H1 (cell line): ENCODE measurements at regions not wholly inside any gene's neighbourhood (a gene's known extent, or its start where the extent isn't known, plus 50 kb on each side); places are given as distances from the start of the nearest gene placed in this dataset.

ENCODE experiments used
- CTCF ChIA-PET: fragments of 300-600 bp; sonication (Branson Sonifier 250); formaldehyde crosslinking; loops from one replicate; lab custom pipeline; 2021; ENCODE audit not compliant: partially characterized antibody; lab: Charles Lee
- POLR2A ChIA-PET: fragments of 300-600 bp; sonication (Branson Sonifier 250); formaldehyde crosslinking; loops from one replicate; lab custom pipeline; 2021; ENCODE audit warnings: inconsistent platforms; ENCODE audit not compliant: partially characterized antibody; lab: Charles Lee
- DNase-seq, 2 experiments: peaks; one replicate each; pipeline versions ENCODE4 v3.0.0 to v3.0.0-alpha.2; 2010 to 2022; ENCODE audit warnings: low spot score in 2 of 2, low read depth in 1 of 2, mixed read lengths in 1 of 2
- FAIRE-seq: peaks from 2 replicates; lab custom pipeline; 2011; peaks lifted over from hg19 to GRCh38; lab: Jason Lieb, UNC
- H2AFZ ChIP-seq: 2 replicates; pipeline ENCODE4 v1.8.1; 2012; ENCODE audit warnings: low read length, inconsistent platforms
- H2AK5ac ChIP-seq: 2 replicates; pipeline ENCODE4 v1.6.1; 2013; ENCODE audit warnings: low read depth, low read length
- H2BK120ac ChIP-seq: replicated peaks from 2 replicates; pipeline ENCODE3; 2013; ENCODE audit warnings: low read depth, low read length, inconsistent platforms
- H2BK12ac ChIP-seq: 2 replicates; pipeline ENCODE4 v1.6.1; 2013; ENCODE audit warnings: low read depth, low read length
- H2BK15ac ChIP-seq: 2 replicates; pipeline ENCODE4 v1.6.1; 2013; ENCODE audit warnings: low read length
- H2BK20ac ChIP-seq: 2 replicates; pipeline ENCODE4 v1.6.1; 2013; ENCODE audit warnings: low read length
- H2BK5ac ChIP-seq: 2 replicates; pipeline ENCODE4 v1.6.1; 2013; ENCODE audit warnings: low read depth, low read length
- H3K14ac ChIP-seq: 2 replicates; pipeline ENCODE4 v1.6.1; 2013; ENCODE audit warnings: inconsistent platforms; ENCODE audit not compliant: insufficient read length
- H3K18ac ChIP-seq: 2 replicates; pipeline ENCODE4 v1.6.1; 2013; ENCODE audit warnings: low read length; ENCODE audit errors: extremely low read depth
- H3K23ac ChIP-seq: 2 replicates; pipeline ENCODE4 v1.6.1; 2013; ENCODE audit warnings: inconsistent platforms; ENCODE audit not compliant: insufficient read length
- H3K23me2 ChIP-seq: 2 replicates; pipeline ENCODE4 v1.6.1; 2013; ENCODE audit warnings: low read depth, low read length
- H3K27ac ChIP-seq: 2 replicates; pipeline ENCODE4 v1.6.1; 2011; ENCODE audit warnings: low read depth, low read length, inconsistent platforms
- H3K27me3 ChIP-seq, 4 experiments: replicated peaks in 1 of 4; 1 replicate in 1 of 4; 2 replicates in 3 of 4; pipeline versions ENCODE4 v1.6.1 to v1.8.1; 2011 to 2013; ENCODE audit warnings: low read length in 3 of 4, mild to moderate bottlenecking in 3 of 4, inconsistent platforms in 2 of 4, mixed read lengths in 2 of 4, moderate library complexity in 1 of 4; ENCODE audit not compliant: control insufficient read depth in 3 of 4, insufficient read depth in 3 of 4; ENCODE audit errors: extremely low read depth in 1 of 4
- H3K36me3 ChIP-seq, 4 experiments: 2 replicates each; pipeline versions ENCODE4 v1.6.1 to v1.8.1; 2011 to 2013; ENCODE audit warnings: mild to moderate bottlenecking in 4 of 4, low read length in 3 of 4, moderate library complexity in 2 of 4, control low read depth in 1 of 4, inconsistent platforms in 1 of 4; ENCODE audit not compliant: insufficient read depth in 4 of 4, control insufficient read depth in 2 of 4
- H3K4ac ChIP-seq: replicated peaks from 2 replicates; pipeline ENCODE3; 2013; ENCODE audit warnings: low read length, low read depth, mixed read lengths, inconsistent platforms; ENCODE audit not compliant: insufficient read length
- H3K4me1 ChIP-seq, 4 experiments: replicated peaks in 1 of 4; 1 replicate in 1 of 4; 2 replicates in 3 of 4; pipeline versions ENCODE4 v1.6.1 to v1.8.1; 2011 to 2013; ENCODE audit warnings: low read length in 3 of 4, inconsistent platforms in 2 of 4, mixed read lengths in 1 of 4; ENCODE audit not compliant: insufficient read depth in 4 of 4, control insufficient read depth in 3 of 4
- H3K4me2 ChIP-seq, 2 experiments: 2 replicates each; pipeline versions ENCODE4 v1.6.1 to v1.8.1; 2011 to 2013; ENCODE audit warnings: low read depth in 2 of 2, low read length in 2 of 2, control low read depth in 1 of 2, inconsistent platforms in 1 of 2, mild to moderate bottlenecking in 1 of 2; ENCODE audit not compliant: insufficient read depth in 1 of 2
- H3K4me3 ChIP-seq, 4 experiments: fragments of 200-600, 300-600 bp in 1 of 4; sonication (generic), shearing (Covaris generic), sonication (Bioruptor Twin) in 1 of 4; 2 replicates each; pipeline versions ENCODE4 v1.5.1 to v1.8.1; 2011 to 2016; ENCODE audit warnings: low read length in 4 of 4, low read depth in 3 of 4, control low read depth in 2 of 4, inconsistent platforms in 2 of 4, mild to moderate bottlenecking in 2 of 4, mixed read lengths in 1 of 4, moderate library complexity in 1 of 4; ENCODE audit not compliant: insufficient read depth in 2 of 4; ENCODE audit errors: extremely low read depth in 1 of 4
- H3K56ac ChIP-seq: replicated peaks from 2 replicates; pipeline ENCODE3; 2013; ENCODE audit warnings: low read depth, mild to moderate bottlenecking, mixed read lengths, low read length, inconsistent platforms; ENCODE audit not compliant: insufficient read length
- H3K79me1 ChIP-seq: 2 replicates; pipeline ENCODE4 v1.6.1; 2013; ENCODE audit warnings: low read depth, low read length, control low read depth
- H3K79me2 ChIP-seq, 2 experiments: 2 replicates each; pipeline versions ENCODE4 v1.6.1 to v1.8.1; 2012 to 2013; ENCODE audit warnings: low read length in 2 of 2, mild to moderate bottlenecking in 2 of 2, inconsistent platforms in 1 of 2; ENCODE audit not compliant: insufficient read depth in 2 of 2, control insufficient read depth in 1 of 2
- H3K9ac ChIP-seq, 4 experiments: replicated peaks in 1 of 4; 1 replicate in 1 of 4; 2 replicates in 3 of 4; pipeline versions ENCODE4 v1.6.1 to v1.8.1; 2011 to 2013; ENCODE audit warnings: low read depth in 3 of 4, low read length in 3 of 4, control low read depth in 2 of 4, mild to moderate bottlenecking in 2 of 4, moderate library complexity in 2 of 4, inconsistent platforms in 1 of 4; ENCODE audit errors: extremely low read depth in 1 of 4
- H3K9me3 ChIP-seq, 2 experiments: 2 replicates each; pipeline versions ENCODE4 v1.6.1 to v1.8.1; 2012 to 2013; ENCODE audit warnings: mild to moderate bottlenecking in 2 of 2, moderate library complexity in 2 of 2, control low read depth in 1 of 2, inconsistent platforms in 1 of 2, low read depth in 1 of 2, low read length in 1 of 2, mixed read lengths in 1 of 2; ENCODE audit not compliant: insufficient read depth in 2 of 2
- H4K20me1 ChIP-seq, 2 experiments: replicated peaks in 1 of 2; 2 replicates each; pipeline versions ENCODE3 to v1.8.1; 2011 to 2013; ENCODE audit warnings: inconsistent platforms in 2 of 2, low read length in 2 of 2, mild to moderate bottlenecking in 1 of 2; ENCODE audit not compliant: insufficient read depth in 2 of 2, control insufficient read depth in 1 of 2
- H4K5ac ChIP-seq: 2 replicates; pipeline ENCODE4 v1.6.1; 2013; ENCODE audit warnings: low read length, low read depth, mixed read lengths, inconsistent platforms; ENCODE audit not compliant: insufficient read length
- H4K8ac ChIP-seq: 2 replicates; pipeline ENCODE4 v1.8.0; 2013; ENCODE audit warnings: mild to moderate bottlenecking, moderate library complexity, low read length, inconsistent platforms; ENCODE audit not compliant: insufficient read depth; ENCODE audit errors: extremely low read depth
- H4K91ac ChIP-seq: replicated peaks from 2 replicates; pipeline ENCODE3; 2013; ENCODE audit warnings: low read length, mixed read lengths, inconsistent platforms; ENCODE audit not compliant: insufficient read length
- ATF2 ChIP-seq: IDR thresholded peaks from 2 replicates; pipeline ENCODE4 v1.6.1; 2012; ENCODE audit warnings: low read length, inconsistent platforms
- CBX5 ChIP-seq: fragments of 300-800, 300-1000 bp; sonication (generic); IDR thresholded peaks from 2 replicates; pipeline ENCODE4 v1.7.1; 2016; ENCODE audit warnings: antibody characterized with exemption, low read length, low read depth
- CEBPB ChIP-seq: IDR thresholded peaks from 2 replicates; pipeline ENCODE4 v1.6.1; 2012; ENCODE audit warnings: low read depth, low read length
- GABPA ChIP-seq: IDR thresholded peaks from 2 replicates; pipeline ENCODE4 v1.6.1; 2011; ENCODE audit warnings: mild to moderate bottlenecking, low read length, moderate library complexity, borderline replicate concordance; ENCODE audit not compliant: insufficient read depth
- KDM5A ChIP-seq: fragments of 200-600 bp; IDR thresholded peaks from 2 replicates; pipeline ENCODE4 v1.7.1; 2012; ENCODE audit warnings: mild to moderate bottlenecking, low read length, inconsistent platforms, mixed read lengths
- TAF7 ChIP-seq: optimal IDR thresholded peaks from 2 replicates; pipeline ENCODE3; 2011; ENCODE audit warnings: low read depth, mild to moderate bottlenecking, inconsistent platforms, low read length, moderate library complexity, borderline replicate concordance
- YY1 ChIP-seq: IDR thresholded peaks from 2 replicates; pipeline ENCODE4 v1.6.1; 2011; ENCODE audit warnings: low read depth, mild to moderate bottlenecking, low read length
- WGBS, 2 experiments: shearing (Covaris generic) in 1 of 2; methylation state at CpG; one replicate each; pipeline versions ENCODE4 v1.1.6 to v1.1.7; 2013 to 2015; ENCODE audit warnings: low lambda C conversion rate in 2 of 2, mixed read lengths in 2 of 2, inconsistent platforms in 1 of 2, low coverage in 1 of 2, missing lambda C conversion rate in 1 of 2; ENCODE audit not compliant: insufficient replicate concordance in 2 of 2, insufficient coverage in 1 of 2, insufficient read length in 1 of 2; ENCODE audit errors: extremely low coverage in 1 of 2, missing lambda C conversion rate in 1 of 2; 5-methylcytosine and 5-hydroxymethylcytosine counted together

DNA sequence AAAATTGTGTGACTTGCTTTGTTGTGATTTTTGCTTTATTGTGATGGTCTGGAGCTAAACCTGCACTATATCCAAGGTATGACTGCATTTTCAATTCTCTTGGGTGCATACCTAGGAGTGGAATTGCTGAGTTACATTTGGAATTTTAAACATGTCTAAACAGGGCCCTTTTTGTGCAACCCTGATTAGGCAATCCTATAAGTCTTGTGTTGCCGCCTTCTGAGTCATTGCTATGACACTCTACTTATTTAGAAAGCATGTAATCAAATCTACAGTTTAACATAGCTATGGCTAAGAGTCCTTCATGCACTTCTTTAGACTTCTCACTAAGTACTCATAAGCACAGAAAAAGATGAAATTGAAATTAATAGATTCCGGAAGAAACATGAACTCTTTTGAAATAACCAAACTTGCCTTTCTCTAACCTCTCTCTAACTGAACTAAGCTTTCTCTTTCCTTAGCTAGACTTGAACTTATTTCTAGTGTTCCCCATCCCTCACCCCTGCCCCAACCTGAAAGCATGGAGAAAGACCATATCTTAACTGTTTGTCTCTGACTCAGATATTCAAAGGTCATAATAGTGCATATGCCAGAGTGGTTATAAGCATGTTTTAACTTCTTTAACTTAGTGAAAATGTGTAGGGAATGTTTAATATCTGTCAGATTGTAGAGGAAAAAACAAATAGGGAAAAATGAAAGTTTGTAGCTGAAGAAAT is 203.0 kb downstream of the SNAPC1 start:
- POLR2A ChIA-PET: no interaction called here
- no peak overlapping the region for H2BK5ac ChIP-seq
- no peak overlapping the region for H3K56ac ChIP-seq
- H2BK120ac ChIP-seq: no peak overlapping the region
- no peak overlapping the region for H3K27ac ChIP-seq
- H3K4me1 ChIP-seq: peaks cover 0 to 4% (median 0%) of the 10 kb centered on the region in 4 experiments; a peak in 1 of 7 replicates
- H4K91ac ChIP-seq: no peak overlapping the region
- no peaks in the 10 kb centered on the region for H3K79me2 ChIP-seq
- no peak overlapping the region for H4K5ac ChIP-seq
- H3K4me3 ChIP-seq: no peak overlapping the region
- no peak overlapping the region for H4K8ac ChIP-seq
- CTCF ChIA-PET: interaction anchor here (0.8 to 0.9 kb wide), 2 partner anchors 21 to 40 kb away, joined by 3 read pairs; no protein-coding TSS in a partner anchor
- H2AFZ ChIP-seq: no peak overlapping the region
- H2BK20ac ChIP-seq: no peak overlapping the region
- H4K20me1 ChIP-seq: no peaks in the 10 kb centered on the region
- no peak overlapping the region for H3K14ac ChIP-seq
- no peaks in the 10 kb centered on the region for H3K23me2 ChIP-seq
- H3K4ac ChIP-seq: no peak overlapping the region
- no peaks in the 10 kb centered on the region for H3K9me3 ChIP-seq
- no peaks in the 10 kb centered on the region for H3K27me3 ChIP-seq
- no peak overlapping the region for H3K23ac ChIP-seq
- H3K79me1 ChIP-seq: no peaks in the 10 kb centered on the region
- no peak overlapping the region for H3K9ac ChIP-seq
- H3K4me2 ChIP-seq: no peak overlapping the region
- TF ChIP-seq YY1: no peak
- TF ChIP-seq ATF2: no peak
- TF ChIP-seq GABPA: no peak
- no peak for TF ChIP-seq CEBPB
- no peak for TF ChIP-seq TAF7
- no peak for TF ChIP-seq CBX5
- no peak for TF ChIP-seq KDM5A
- FAIRE-seq (no peak), DNase-seq (no peak)
- 94% methylated on average over 2 of the region's 2 CpGs; no CpG with 5 or more reads in 1 of the 2 experiments for WGBS, 2 experiments
- no peaks in the 10 kb centered on the region for H3K36me3 ChIP-seq
- no peak overlapping the region for H2BK15ac ChIP-seq
- H2AK5ac ChIP-seq: no peak overlapping the region
- no peak overlapping the region for H2BK12ac ChIP-seq
- H3K18ac ChIP-seq: no peak overlapping the region
